ENCODE measurements at regions not wholly inside any gene's neighbourhood (a gene's known extent, or its start where the extent isn't known, plus 50 kb on each side); places are given as distances from the start of the nearest gene placed in this dataset.

DNA sequence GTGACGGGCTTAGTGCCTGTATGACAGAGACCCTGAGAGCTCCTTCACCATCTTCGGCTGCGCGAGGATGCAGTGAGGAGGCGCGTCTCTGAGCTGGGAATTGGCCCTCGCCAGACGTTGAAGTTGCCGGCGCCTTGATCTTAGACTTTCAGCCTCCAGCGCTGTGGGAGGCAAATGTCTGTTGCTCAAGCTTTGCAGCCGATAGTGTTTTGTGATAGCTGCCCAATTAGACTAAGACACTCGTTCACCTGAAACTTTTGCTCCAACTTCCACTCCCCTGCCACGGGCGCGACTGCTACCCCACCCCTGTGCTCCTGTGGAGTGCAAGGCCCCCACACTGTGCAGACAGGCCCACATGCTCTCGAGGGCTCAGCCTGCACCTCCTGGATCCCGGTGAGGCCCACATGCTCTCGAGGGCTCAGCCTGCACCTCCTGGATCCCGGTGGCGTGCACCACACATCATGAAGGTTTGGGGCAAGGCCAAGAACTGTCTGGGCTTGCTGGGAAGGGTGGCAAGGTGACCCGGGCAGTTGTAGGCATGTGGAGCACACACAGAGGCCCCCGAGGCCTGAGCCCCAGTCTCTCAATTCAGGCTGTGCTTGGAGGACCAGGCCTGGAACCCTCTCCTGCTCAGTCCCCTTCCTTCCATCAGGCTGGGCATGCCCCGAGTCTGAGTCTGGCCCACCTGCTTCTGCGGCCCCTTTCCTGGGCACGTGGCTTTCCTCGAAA, 324.6 kb downstream of the TMEM121 start:
- no peaks in the 10 kb centered on the region for H3K27me3 ChIP-seq (ENCODE audit: control insufficient read depth, insufficient read depth, low read length)
- no peak overlapping the region for H3K9ac ChIP-seq (ENCODE audit: low read length)
- no peaks in the 10 kb centered on the region for H3K4me1 ChIP-seq (ENCODE audit: control insufficient read depth, insufficient read depth, low read length)
- H3K9me3 ChIP-seq (ENCODE audit: control insufficient read depth, low read length), result no peaks in the 10 kb centered on the region
- H3K36me3 ChIP-seq (ENCODE audit: control insufficient read depth, insufficient read depth, low read length), result no peaks in the 10 kb centered on the region
- H3K4me3 ChIP-seq (ENCODE audit: low read length), result no peak overlapping the region

- Histone ChIP-seq H3K27me3 (ENCODE audit: control insufficient read depth, insufficient read depth, low read length) (no peaks in the 10 kb centered on the region), H3K9ac (ENCODE audit: low read length) (no peak overlapping the region), H3K4me3 (ENCODE audit: low read length) (no peak overlapping the region), H3K4me1 (ENCODE audit: control insufficient read depth, insufficient read depth, low read length) (no peaks in the 10 kb centered on the region), H3K36me3 (ENCODE audit: control insufficient read depth, insufficient read depth, low read length) (no peaks in the 10 kb centered on the region), H3K9me3 (ENCODE audit: control insufficient read depth, low read length) (no peaks in the 10 kb centered on the region)
Observed at GRCh38 chr14:105851716-105852377, 325.5 kb downstream of the TMEM121 start.

DNA sequence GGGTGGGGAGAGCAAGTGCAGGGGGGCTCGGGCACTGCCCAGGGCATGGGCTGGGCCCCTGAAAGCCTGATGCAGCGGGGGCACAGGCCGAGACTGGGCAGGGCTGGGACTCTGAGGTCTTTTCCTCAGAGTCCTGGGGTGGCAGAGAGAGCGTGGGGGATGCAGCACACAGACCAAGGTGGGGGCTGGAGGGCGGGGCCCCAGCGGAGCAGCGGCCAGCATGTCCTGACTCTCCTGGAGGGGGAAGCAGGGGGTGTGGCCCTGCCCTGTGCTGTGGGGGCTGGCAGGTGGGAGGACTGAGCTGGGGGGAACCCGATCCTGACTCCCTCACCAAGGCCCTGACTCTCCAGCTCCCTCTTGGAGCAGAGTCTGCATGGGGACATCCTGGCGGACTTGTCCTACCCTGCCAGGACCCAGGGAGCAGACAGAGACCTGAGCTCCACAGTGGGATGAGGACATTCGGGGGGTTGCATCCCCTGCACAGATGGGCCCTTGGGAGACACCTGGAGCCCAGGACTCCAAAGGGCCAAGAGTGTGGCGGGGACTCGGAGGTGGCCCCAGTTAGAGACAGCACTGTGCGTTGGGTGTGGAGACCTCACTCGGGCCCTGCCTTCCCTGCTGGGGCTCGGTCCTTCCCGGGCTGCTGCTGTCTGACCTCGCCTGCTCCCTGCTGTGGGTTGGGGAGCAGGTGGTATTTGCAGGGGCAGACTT, 326.1 kb downstream of the TMEM121 start:
- H3K4me1 ChIP-seq (ENCODE audit: control insufficient read depth, insufficient read depth, low read length), result no peaks in the 10 kb centered on the region
- no peak overlapping the region for H3K4me3 ChIP-seq (ENCODE audit: low read length)
- no peaks in the 10 kb centered on the region for H3K9me3 ChIP-seq (ENCODE audit: control insufficient read depth, low read length)
- no peak overlapping the region for H3K9ac ChIP-seq (ENCODE audit: low read length)
- H3K36me3 ChIP-seq (ENCODE audit: control insufficient read depth, insufficient read depth, low read length), result no peaks in the 10 kb centered on the region
- no peaks in the 10 kb centered on the region for H3K27me3 ChIP-seq (ENCODE audit: control insufficient read depth, insufficient read depth, low read length)

GRCh38 chr14:105853089-105853906, 326.9 kb downstream of the TMEM121 start:
- H3K4me1 ChIP-seq (ENCODE audit: control insufficient read depth, insufficient read depth, low read length), result no peaks in the 10 kb centered on the region

DNA sequence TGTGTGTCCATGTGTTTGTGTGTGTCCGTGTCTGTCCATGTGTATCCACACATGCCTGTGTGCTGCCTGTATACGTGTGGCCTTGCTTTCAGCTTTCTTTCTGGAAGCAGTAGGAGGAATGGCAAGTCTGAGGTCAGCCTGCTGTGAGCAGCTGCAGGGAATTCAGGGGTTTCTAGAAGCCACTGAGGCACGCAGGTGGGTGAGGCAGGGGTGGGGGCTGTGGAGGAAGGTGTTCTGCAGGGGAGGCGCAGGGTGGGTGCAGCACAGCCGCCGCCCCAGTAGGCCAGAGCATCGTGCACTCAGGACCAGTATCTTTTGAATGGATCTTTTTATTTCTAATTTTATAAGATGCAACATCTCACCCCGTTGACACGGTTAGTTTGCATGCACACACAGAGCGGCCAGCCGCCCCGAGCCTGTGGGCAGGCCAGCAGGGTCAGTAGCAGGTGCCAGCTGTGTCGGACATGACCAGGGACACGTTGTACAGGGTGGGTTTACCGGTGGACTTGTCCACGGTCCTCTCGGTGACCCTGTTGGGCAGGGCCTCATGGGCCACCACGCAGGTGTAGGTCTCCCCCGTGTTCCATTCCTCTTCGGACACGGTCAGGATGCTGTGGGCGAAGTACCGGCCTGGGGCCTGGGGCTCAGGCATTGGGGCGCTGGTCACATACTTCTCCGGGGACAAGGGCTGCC, 327.7 kb downstream of the TMEM121 start:
- Histone ChIP-seq H3K4me1 (ENCODE audit: control insufficient read depth, insufficient read depth, low read length) (no peaks in the 10 kb centered on the region), H3K36me3 (ENCODE audit: control insufficient read depth, insufficient read depth, low read length) (no peaks in the 10 kb centered on the region), H3K4me3 (ENCODE audit: low read length) (no peak overlapping the region), H3K9ac (ENCODE audit: low read length) (no peak overlapping the region), H3K9me3 (ENCODE audit: control insufficient read depth, low read length) (no peaks in the 10 kb centered on the region), H3K27me3 (ENCODE audit: control insufficient read depth, insufficient read depth, low read length) (no peaks in the 10 kb centered on the region)

More at GRCh38 chr14:105853089-105853906, 326.9 kb downstream of the TMEM121 start:
- no peaks in the 10 kb centered on the region for H3K36me3 ChIP-seq (ENCODE audit: control insufficient read depth, insufficient read depth, low read length)
- no peaks in the 10 kb centered on the region for H3K27me3 ChIP-seq (ENCODE audit: control insufficient read depth, insufficient read depth, low read length)
- no peak overlapping the region for H3K9ac ChIP-seq (ENCODE audit: low read length)
- no peaks in the 10 kb centered on the region for H3K9me3 ChIP-seq (ENCODE audit: control insufficient read depth, low read length)
- no peak overlapping the region for H3K4me3 ChIP-seq (ENCODE audit: low read length)

DNA sequence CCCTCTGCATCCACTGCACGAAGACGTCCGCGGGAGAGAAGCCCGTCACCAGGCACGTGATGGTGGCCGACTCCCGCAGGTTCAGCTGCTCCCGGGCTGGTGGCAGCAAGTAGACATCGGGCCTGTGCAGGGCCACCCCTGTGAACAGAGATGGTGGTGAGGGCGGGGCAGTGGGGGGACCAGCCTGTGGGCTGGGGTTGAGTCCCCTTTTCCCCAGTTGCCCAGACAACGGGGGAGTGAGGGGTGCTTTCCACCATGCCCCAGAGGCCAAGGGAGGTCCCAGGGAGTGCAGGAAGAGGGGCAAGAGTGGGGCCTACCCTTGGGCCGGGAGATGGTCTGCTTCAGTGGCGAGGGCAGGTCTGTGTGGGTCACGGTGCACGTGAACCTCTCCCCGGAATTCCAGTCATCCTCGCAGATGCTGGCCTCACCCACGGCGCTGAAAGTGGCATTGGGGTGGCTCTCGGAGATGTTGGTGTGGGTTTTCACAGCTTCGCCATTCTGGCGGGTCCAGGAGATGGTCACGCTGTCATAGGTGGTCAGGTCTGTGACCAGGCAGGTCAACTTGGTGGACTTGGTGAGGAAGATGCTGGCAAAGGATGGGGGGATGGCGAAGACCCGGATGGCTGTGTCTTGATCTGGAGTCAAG, 328.3 kb downstream of the TMEM121 start:
- Histone ChIP-seq H3K36me3 (ENCODE audit: control insufficient read depth, insufficient read depth, low read length) (no peaks in the 10 kb centered on the region), H3K4me1 (ENCODE audit: control insufficient read depth, insufficient read depth, low read length) (no peaks in the 10 kb centered on the region), H3K27me3 (ENCODE audit: control insufficient read depth, insufficient read depth, low read length) (no peaks in the 10 kb centered on the region), H3K9ac (ENCODE audit: low read length) (no peak overlapping the region), H3K4me3 (ENCODE audit: low read length) (no peak overlapping the region), H3K9me3 (ENCODE audit: control insufficient read depth, low read length) (no peaks in the 10 kb centered on the region)

GRCh38 chr14:105855246-105855892, 329.0 kb downstream of the TMEM121 start:
- Histone ChIP-seq H3K9me3 (ENCODE audit: control insufficient read depth, low read length) (no peaks in the 10 kb centered on the region), H3K9ac (ENCODE audit: low read length) (no peak overlapping the region), H3K36me3 (ENCODE audit: control insufficient read depth, insufficient read depth, low read length) (no peaks in the 10 kb centered on the region), H3K27me3 (ENCODE audit: control insufficient read depth, insufficient read depth, low read length) (no peaks in the 10 kb centered on the region), H3K4me1 (ENCODE audit: control insufficient read depth, insufficient read depth, low read length) (no peaks in the 10 kb centered on the region), H3K4me3 (ENCODE audit: low read length) (no peak overlapping the region)

GRCh38 chr14:105855893-105856675, 329.7 kb downstream of the TMEM121 start:
- Histone ChIP-seq H3K9ac (ENCODE audit: low read length) (no peak overlapping the region), H3K9me3 (ENCODE audit: control insufficient read depth, low read length) (no peaks in the 10 kb centered on the region), H3K4me1 (ENCODE audit: control insufficient read depth, insufficient read depth, low read length) (no peaks in the 10 kb centered on the region), H3K36me3 (ENCODE audit: control insufficient read depth, insufficient read depth, low read length) (no peaks in the 10 kb centered on the region), H3K4me3 (ENCODE audit: low read length) (no peak overlapping the region), H3K27me3 (ENCODE audit: control insufficient read depth, insufficient read depth, low read length) (no peaks in the 10 kb centered on the region)

DNA sequence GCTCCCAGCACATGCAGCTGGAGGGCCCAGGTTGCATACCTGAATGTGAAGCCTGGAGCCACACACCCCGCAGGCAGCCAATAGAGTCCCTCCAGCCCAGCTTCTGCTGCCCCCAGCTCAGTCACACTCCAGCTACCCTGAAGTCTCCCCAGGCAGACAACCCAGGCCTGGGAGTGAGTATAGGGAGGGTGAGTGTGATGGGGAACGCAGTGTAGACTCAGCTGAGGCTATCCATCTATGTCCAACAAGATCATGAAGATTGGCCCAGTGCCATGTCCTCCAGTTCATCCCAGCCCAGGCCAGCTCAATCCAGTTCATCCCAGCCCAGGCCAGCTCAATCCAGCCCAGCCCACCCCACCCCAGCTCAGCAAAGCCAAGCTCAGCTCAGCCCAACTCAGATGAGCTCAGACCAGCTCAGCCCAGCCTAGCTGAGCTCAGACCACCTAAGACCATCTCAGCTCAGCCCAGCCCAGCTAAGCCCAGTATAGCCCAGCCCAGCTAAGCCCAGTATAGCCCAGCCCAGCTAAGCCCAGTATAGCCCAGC, 330.4 kb downstream of the TMEM121 start:
- H3K27me3 ChIP-seq (ENCODE audit: control insufficient read depth, insufficient read depth, low read length), result no peaks in the 10 kb centered on the region
- H3K9me3 ChIP-seq (ENCODE audit: control insufficient read depth, low read length), result no peaks in the 10 kb centered on the region
- H3K4me3 ChIP-seq (ENCODE audit: low read length), result no peak overlapping the region
- no peaks in the 10 kb centered on the region for H3K4me1 ChIP-seq (ENCODE audit: control insufficient read depth, insufficient read depth, low read length)
- no peak overlapping the region for H3K9ac ChIP-seq (ENCODE audit: low read length)
- no peaks in the 10 kb centered on the region for H3K36me3 ChIP-seq (ENCODE audit: control insufficient read depth, insufficient read depth, low read length)

DNA sequence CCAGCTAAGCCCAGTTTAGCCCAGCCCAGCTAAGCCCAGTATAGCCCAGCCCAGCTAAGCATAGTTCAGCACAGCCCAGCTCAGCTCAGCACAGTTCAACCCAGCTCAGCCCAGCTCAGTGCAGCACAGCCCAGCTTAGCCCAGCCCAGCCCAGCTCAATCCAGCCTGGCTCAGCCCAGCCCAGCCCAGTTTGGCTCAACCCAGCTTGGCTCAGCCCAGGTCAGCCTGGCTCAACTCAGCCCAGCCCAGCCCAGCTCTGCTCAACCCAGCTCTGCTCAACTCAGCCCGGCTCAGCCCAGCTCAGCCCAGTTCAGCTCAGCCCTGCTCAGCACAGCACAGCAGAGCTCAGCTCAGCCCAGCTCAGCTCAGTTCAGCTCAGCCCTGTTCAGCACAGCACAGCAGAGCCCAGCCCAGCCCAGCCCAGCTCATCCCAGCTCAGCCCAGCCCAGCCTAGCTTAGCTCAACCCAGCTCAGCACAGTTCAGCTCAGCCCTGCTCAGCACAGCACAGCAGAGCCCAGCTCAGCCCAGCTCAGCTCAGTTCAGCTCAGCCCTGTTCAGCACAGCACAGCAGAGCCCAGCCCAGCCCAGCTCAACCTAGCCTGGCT, 330.9 kb downstream of the TMEM121 start:
- no peaks in the 10 kb centered on the region for H3K27me3 ChIP-seq (ENCODE audit: control insufficient read depth, insufficient read depth, low read length)
- H3K36me3 ChIP-seq (ENCODE audit: control insufficient read depth, insufficient read depth, low read length), result no peaks in the 10 kb centered on the region
- no peak overlapping the region for H3K4me3 ChIP-seq (ENCODE audit: low read length)
- H3K9ac ChIP-seq (ENCODE audit: low read length), result no peak overlapping the region
- no peaks in the 10 kb centered on the region for H3K9me3 ChIP-seq (ENCODE audit: control insufficient read depth, low read length)
- no peaks in the 10 kb centered on the region for H3K4me1 ChIP-seq (ENCODE audit: control insufficient read depth, insufficient read depth, low read length)
